Body of pancreas (tissue), 4 donors: ENCODE measurements at regions not wholly inside any gene's neighbourhood (a gene's known extent, or its start where the extent isn't known, plus 50 kb on each side); places are given as distances from the start of the nearest gene placed in this dataset.

Source experiments
- ATAC-seq: fragments of 150-250 bp; one replicate; pipeline ENCODE4 v1.9.1; 2016
- DNase-seq, 4 donors: peaks; one replicate each; pipeline ENCODE4 v3.0.0-alpha.2; 2019
- H3K27ac ChIP-seq, 4 donors: fragments of 200-600 bp; sonication (generic); 1 replicate in 3 of 4; 2 replicates in 1 of 4; pipeline versions ENCODE4 v1.5.1 to v1.6.1; 2016 to 2019; ENCODE audit warnings: mild to moderate bottlenecking in 1 of 4, mixed read lengths in 1 of 4, moderate library complexity in 1 of 4
- H3K27me3 ChIP-seq, 2 donors: fragments of 200-600 bp; sonication (generic); one replicate each; pipeline ENCODE4 v1.6.0; 2016; ENCODE audit warnings: mild to moderate bottlenecking in 1 of 2
- H3K36me3 ChIP-seq, 2 donors: fragments of 200-600 bp; sonication (generic); replicated peaks in 1 of 2; 2 replicates each; pipeline ENCODE4 v1.5.1; 2016; ENCODE audit warnings: low read depth in 2 of 2; ENCODE audit not compliant: insufficient read depth in 1 of 2
- H3K4me1 ChIP-seq: fragments of 200-600 bp; sonication (generic); one replicate; pipeline ENCODE4 v1.6.0; 2016
- H3K4me3 ChIP-seq, 2 donors: fragments of 200-600 bp; sonication (generic); 1 replicate in 1 of 2; 2 replicates in 1 of 2; pipeline ENCODE4 v1.5.1; 2016 to 2019
- H3K9me3 ChIP-seq, 3 donors: fragments of 200-600 bp; sonication (generic); 1 replicate in 2 of 3; 2 replicates in 1 of 3; pipeline ENCODE4 v1.5.1; 2016
- CTCF ChIP-seq, 7 experiments: fragments of 450-650 bp in 4 of 7; fragments of 200-600 bp in 3 of 7; sonication (generic) in 3 of 7; IDR thresholded peaks; one replicate each; pipeline ENCODE4 v1.5.1; 2016 to 2019; ENCODE audit warnings: antibody characterized with exemption in 7 of 7
- POLR2A ChIP-seq, 3 donors: fragments of 450-650 bp; IDR thresholded peaks; one replicate each; pipeline ENCODE4 v1.6.1; 2016; ENCODE audit warnings: antibody characterized with exemption in 3 of 3, mild to moderate bottlenecking in 2 of 3
- WGBS, 2 donors: methylation state at CpG; one replicate each; pipeline ENCODE4 v1.1.5; 2017; 5-methylcytosine and 5-hydroxymethylcytosine counted together
- intact Hi-C: fragments of 100-400 bp; cut with DNase I; formaldehyde crosslinking; loops from one replicate; pipeline ENCODE4 v1.15.1; 2023

GRCh38 chr2:125925891-125926546 is 729.9 kb upstream of the GYPC start:
- Histone ChIP-seq H3K4me1 (no peaks in the 10 kb centered on the region), H3K27me3 (no peaks in the 10 kb centered on the region), H3K36me3 (no peaks in the 10 kb centered on the region), H3K4me3 (no peak overlapping the region), H3K9me3 (no peaks in the 10 kb centered on the region), H3K27ac (no peak overlapping the region)
- DNase-seq (no peak), ATAC-seq (no peak)
- intact Hi-C loops, result no loop called here
- no peak for TF ChIP-seq POLR2A (IDR thresholded peaks at IDR 0.05)
- no peak for TF ChIP-seq CTCF (IDR thresholded peaks at IDR 0.05)
- 41 to 47% methylated on average over 7 of the region's 7 CpGs for WGBS, 2 donors

GRCh38 chr2:125935559-125935958 is 720.4 kb upstream of the GYPC start:
- no peaks in the 10 kb centered on the region for H3K4me1 ChIP-seq
- H3K27ac ChIP-seq, result no peak overlapping the region
- WGBS, 2 donors, result 35 to 64% methylated on average over 2 of the region's 2 CpGs
- no peaks in the 10 kb centered on the region for H3K36me3 ChIP-seq
- no peak for ATAC-seq
- no peaks in the 10 kb centered on the region for H3K9me3 ChIP-seq
- intact Hi-C loops, result no loop called here
- no peaks in the 10 kb centered on the region for H3K27me3 ChIP-seq
- no peak overlapping the region for H3K4me3 ChIP-seq
- no peak for DNase-seq
- TF ChIP-seq CTCF (IDR thresholded peaks at IDR 0.05) (no peak), POLR2A (IDR thresholded peaks at IDR 0.05) (no peak)

- DNase-seq (no peak), ATAC-seq (no peak)
- intact Hi-C loops, result no loop called here
- Histone ChIP-seq H3K36me3 (no peaks in the 10 kb centered on the region), H3K9me3 (peaks cover 0 to 9% (median 0%) of the 10 kb centered on the region in 3 donors), H3K4me1 (no peaks in the 10 kb centered on the region), H3K27me3 (no peaks in the 10 kb centered on the region), H3K27ac (no peak overlapping the region), H3K4me3 (no peak overlapping the region)
- TF ChIP-seq CTCF (IDR thresholded peaks at IDR 0.05), result no peak
- 77 to 82% methylated on average over 14 to 23 of the region's 23 CpGs for WGBS, 2 donors
Observed at GRCh38 chr2:125942585-125943424, 713.2 kb upstream of the GYPC start.

GRCh38 chr2:125959047-125959446 is 696.9 kb upstream of the GYPC start:
- H3K27ac ChIP-seq, result no peak overlapping the region
- DNase-seq (no peak), ATAC-seq (no peak)
- intact Hi-C loops, result no loop called here
- H3K36me3 ChIP-seq, result no peaks in the 10 kb centered on the region
- no peak overlapping the region for H3K4me3 ChIP-seq
- no peaks in the 10 kb centered on the region for H3K9me3 ChIP-seq
- no peaks in the 10 kb centered on the region for H3K4me1 ChIP-seq
- TF ChIP-seq POLR2A (IDR thresholded peaks at IDR 0.05), result no peak
- TF ChIP-seq CTCF (IDR thresholded peaks at IDR 0.05), result no peak
- H3K27me3 ChIP-seq, result no peaks in the 10 kb centered on the region
- 21 to 28% methylated on average over 4 of the region's 4 CpGs for WGBS, 2 donors
